GM11168 (cell line): ENCODE measurements at regions not wholly inside any gene's neighbourhood (a gene's known extent, or its start where the extent isn't known, plus 50 kb on each side); places are given as distances from the start of the nearest gene placed in this dataset.
"Not testable (repeated sequence)": the region's sequence is repeated elsewhere in the genome, so short reads cannot be mapped to it uniquely, and the experiment has no call there.

Source experiments
- in situ Hi-C: fragments of 300-500 bp; cut with MboI; formaldehyde crosslinking; loops from one replicate; pipeline ENCODE4 v1.12.0; 2022; ENCODE audit warnings: low sequenced_read_pairs; ENCODE audit not compliant: unreplicated experiment

DNA sequence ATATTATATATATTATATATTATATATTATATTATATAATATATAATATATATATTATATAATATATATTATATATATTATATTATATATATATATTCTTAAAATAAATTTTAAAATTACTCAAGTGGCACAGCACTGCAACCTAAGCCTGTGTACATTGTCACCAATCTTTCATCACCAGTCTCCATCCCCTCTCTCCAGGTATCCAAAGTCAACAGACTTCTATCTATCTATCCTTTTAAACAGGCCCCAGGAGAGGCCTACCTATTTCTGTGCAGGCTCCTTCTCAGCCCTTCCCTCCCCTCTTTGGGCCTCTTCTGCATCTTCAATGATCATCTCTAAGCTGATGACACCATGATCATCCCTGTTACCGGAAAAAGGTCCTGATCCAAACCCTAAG is 111.7 kb downstream of the RHOU start:
- in situ Hi-C loops = no loop called here

- in situ Hi-C loops = not testable (repeated sequence)
Observed at GRCh38 chr1:228847451-228847850, 112.2 kb downstream of the RHOU start.

- in situ Hi-C loops = no loop called here
Observed at GRCh38 chr1:228848406-228848805, 113.1 kb downstream of the RHOU start.

DNA sequence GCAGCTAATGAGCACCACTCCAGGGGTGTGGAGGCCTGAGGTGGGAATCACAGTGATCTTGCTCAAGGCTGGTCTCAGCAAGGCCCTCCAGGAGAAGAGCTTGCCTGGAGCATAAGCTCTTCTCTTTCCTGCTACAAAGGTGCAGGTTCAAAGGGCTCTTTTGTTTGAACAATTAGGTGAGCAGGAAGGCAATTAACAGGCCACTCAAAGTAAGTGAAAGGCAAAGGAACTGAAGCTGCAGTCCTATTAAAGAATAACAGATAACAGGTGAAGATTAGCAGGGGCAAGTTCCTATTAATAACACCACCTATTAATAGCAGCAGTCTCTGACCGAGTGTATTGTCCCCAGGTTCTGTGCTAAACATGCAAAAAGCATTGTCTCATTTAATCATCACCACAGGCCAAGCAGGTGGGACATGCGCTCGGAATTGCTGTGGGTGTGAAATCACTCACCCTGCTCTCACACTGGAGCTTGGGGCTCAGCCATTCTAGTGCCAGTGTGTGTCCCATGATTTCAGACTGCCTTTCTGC is 113.8 kb downstream of the RHOU start:
- in situ Hi-C loops = no loop called here

DNA sequence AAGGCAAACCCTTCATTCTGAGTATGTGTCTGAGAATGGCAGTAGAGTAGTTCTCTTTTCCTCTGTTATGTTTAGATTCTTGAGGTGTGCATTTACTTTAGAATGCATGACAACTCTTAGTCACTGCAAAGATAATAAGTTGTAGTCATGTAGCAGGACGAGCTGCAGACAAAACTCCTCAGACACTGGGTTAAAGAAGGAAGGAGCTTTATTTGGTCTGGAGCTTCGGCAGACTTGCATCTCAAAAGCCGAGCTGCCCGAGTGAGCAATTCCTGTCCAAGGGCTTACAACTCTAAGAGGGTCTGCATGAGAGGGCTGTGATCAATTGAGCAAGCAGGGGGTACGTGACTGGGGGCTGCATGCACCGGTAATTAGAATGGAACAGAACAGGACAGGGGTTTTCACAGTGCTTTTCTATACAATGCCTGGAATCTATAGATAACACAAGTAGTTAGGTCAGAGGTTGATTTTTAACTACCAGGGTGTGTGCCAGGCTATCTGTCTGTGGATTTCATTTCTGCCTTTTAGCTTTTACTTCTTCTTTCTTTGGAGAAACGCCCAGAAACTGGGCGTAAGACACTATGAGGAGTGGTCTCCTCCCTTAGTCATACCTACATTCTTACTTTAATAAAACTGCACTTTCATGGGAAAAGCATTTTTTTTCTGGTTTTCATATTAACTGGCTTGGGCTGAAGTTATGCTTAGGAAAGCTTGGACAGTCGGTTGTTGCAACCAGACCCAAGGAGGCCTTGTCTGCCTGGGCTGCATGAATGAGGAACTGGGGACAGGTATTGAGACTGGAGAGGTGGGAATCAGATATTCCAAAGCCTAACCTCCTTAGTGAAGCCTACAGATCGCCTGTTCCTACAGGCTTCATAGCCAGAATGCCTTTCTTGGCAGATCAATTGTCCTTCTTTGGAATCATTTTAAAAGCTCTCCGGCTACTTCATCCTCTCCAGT is 115.1 kb downstream of the RHOU start:
- in situ Hi-C loops = no loop called here

- in situ Hi-C loops = no loop called here
Observed at GRCh38 chr1:228851193-228851592, 115.9 kb downstream of the RHOU start.

GRCh38 chr1:228851618-228852017 is 116.3 kb downstream of the RHOU start:
- in situ Hi-C loops = no loop called here

DNA sequence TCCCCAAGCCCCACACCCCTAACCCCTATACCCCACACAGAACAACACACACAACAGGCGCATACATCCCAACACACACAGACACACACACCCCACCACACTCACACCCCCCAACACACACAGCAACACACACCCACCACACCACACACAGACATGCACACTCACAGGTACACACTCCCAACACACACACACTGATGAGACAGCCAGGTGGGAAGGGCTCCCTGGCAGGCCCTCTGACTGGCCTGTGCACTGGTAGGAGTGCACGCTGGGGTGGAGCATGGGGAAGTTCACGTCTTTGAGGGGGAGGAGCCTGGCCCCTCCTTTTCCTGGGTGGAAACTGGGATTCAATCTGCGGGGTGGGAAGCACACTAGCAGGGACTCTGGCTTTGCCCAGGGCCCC is 116.7 kb downstream of the RHOU start:
- in situ Hi-C loops = no loop called here

GRCh38 chr1:228852511-228853088 is 117.3 kb downstream of the RHOU start:
- in situ Hi-C loops = no loop called here

GRCh38 chr1:228853191-228853590 is 117.9 kb downstream of the RHOU start:
- in situ Hi-C loops = no loop called here

DNA sequence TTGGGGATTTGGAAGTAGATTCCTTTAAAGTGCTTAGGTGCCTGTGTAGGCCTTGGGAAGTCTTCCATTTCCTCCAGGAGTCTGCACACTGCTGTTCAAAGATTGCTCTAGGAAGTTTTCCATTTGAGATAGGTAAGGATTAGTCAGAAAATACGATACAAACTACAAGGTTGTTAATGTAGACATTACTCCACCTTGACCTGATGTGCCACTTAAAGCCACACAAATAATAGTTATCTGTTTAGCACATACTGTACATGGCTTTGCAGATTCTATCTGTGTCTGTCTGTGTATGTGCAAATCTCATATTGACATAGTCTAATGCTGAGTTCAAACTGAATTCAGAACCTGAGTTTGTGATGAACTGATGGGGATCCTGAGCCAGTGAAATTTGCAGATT is 118.4 kb downstream of the RHOU start:
- in situ Hi-C loops = no loop called here

GRCh38 chr1:228854907-228855306 is 119.6 kb downstream of the RHOU start:
- in situ Hi-C loops = loop anchor here (5.0 kb wide), 1 partner anchor 68 kb away; no protein-coding TSS in a partner anchor

- in situ Hi-C loops = loop anchor here (5.0 kb wide), 1 partner anchor 70 kb away; no protein-coding TSS in a partner anchor
Observed at GRCh38 chr1:228857611-228858010, 122.3 kb downstream of the RHOU start.

DNA sequence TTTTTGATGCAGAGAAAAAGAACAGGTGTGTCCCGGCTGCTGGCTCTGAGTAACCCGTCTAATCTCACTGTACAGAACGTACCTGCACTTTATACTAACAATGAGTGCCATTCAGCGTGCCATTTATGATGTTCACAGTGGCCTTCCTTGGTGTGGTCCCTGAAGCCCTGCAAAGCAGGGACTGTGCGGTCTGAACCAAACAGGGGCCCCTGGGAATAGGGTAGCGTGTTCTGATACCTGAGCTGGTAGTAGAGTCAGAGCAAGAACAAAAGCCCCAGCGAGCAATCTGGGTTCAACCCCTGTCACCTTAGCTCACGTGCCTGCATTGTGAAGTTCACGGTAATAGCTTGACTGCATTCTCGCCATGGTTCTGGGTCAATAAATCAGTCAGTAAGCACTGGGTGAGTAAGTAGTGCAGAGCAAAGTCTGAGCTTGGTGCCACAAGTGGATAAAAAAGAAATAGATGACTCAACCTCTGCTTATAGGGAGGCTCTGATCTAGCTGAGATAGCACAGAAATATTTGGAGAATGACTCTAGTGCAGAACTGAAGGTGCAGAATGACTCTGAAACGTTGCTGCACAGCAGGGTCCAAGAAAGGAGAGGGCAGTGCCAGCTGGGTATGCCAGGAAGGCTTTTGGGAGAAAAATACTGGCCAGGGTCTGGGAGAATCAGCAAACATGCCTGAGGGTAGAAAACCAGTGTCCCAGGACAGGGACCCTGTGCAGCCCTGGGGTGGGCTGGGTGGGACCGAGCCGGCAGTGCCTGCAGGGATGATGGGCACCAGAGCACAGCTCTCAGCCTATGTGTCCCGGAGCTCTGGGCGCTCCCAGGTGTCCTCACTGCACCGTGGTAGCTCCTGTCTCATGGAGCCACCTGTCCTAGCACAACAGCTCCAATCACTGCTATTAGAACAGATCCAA is 125.9 kb downstream of the RHOU start:
- in situ Hi-C loops = no loop called here

DNA sequence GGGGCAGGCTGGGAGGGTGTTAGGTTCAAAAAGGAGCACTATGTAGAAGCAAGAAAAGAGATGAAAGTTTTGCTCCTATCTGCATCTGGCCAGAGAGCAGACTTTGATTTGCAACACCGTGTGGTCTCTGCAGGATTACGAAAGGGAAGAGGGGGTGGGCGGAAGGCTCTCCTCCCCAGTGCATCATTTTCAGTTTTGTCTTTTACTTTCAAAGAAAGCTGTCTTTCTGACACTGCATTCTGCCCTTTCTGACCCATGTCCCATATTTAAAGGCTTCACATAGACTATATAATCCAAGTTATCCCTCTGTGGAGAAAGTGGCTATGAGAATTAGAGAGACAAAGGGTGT is 126.5 kb downstream of the RHOU start:
- in situ Hi-C loops = no loop called here

GRCh38 chr1:228862542-228863505 is 127.5 kb downstream of the RHOU start:
- in situ Hi-C loops = no loop called here

- in situ Hi-C loops = no loop called here
Observed at GRCh38 chr1:228863776-228864175, 128.5 kb downstream of the RHOU start.

DNA sequence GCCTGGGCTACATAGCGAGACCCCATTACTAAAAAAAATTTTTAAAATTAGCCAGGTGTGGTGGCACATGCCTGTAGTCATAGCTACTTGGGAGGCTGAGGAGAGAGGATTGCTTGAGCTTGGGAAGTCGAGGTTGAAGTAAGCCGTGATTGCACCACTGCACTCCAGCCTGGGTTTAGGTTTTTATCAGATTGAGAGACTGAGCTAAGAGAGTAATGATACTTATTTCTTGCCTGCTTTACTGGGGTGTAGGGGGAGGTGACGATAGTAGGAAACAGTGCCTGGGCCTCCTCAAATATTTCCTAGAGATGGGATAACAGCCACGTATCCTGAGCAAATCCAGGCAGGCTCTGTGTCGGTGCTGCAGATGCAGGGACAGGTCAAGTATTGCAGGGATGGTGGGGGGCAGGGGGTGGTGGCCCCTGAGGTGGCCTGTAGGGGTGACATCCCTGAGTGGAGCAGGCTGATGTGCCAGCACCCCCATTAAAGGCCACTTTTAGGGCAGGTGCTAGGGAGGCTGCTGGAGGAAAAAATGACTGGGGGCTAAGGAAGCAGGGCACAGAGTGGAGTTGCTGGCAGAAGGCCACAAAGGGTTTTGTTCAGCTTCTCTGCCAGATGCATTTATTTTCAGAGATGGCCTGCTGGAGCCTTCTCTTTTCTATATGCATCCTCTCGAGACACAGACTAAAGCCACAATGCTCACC is 130.5 kb downstream of the RHOU start:
- in situ Hi-C loops = no loop called here

DNA sequence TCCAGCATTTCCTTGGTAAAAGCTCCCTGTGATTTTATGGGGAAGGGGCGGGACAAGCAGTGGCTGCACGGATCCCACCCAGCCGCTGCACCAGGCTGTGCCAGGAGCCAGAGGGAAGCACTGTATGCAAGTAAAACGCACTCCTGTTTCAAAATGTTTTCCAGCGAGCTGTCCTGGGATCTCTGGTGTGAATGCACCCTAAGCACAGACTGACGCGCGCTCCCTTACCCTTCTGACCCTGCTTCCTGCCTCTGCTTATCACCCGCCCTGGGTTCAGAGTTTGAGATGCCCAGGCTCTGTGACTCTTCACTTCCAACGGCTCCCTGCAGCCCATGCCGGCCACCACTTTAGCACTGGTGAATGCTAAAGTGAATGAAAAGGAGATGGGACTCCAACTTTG is 131.2 kb downstream of the RHOU start:
- in situ Hi-C loops = no loop called here
